Erythroblast (primary cell): ENCODE measurements at regions not wholly inside any gene's neighbourhood (a gene's known extent, or its start where the extent isn't known, plus 50 kb on each side); places are given as distances from the start of the nearest gene placed in this dataset.

Experiments
- GATA1 ChIP-seq: IDR thresholded peaks from 2 replicates; pipeline ENCODE4 v1.6.1; 2011; ENCODE audit warnings: low read depth, mild to moderate bottlenecking, control low read depth, low read length, moderate library complexity
- POLR2A ChIP-seq: IDR thresholded peaks from 2 replicates; pipeline ENCODE4 v1.6.1; 2011; ENCODE audit warnings: mild to moderate bottlenecking, low read length

- TF ChIP-seq POLR2A (no peak), GATA1 (no peak)
These were observed 668.0 kb upstream of the RIOK2 start for GRCh38 chr5:97851036-97851435.
